Upper lobe of right lung (tissue), 1 donor: ENCODE measurements at regions not wholly inside any gene's neighbourhood (a gene's known extent, or its start where the extent isn't known, plus 50 kb on each side); places are given as distances from the start of the nearest gene placed in this dataset.
"Not testable (repeated sequence)": the region's sequence is repeated elsewhere in the genome, so short reads cannot be mapped to it uniquely, and the experiment has no call there.

Source experiments
- ATAC-seq: fragments of 200-7000 bp; cut with Tn5 transposase; one replicate; pipeline ENCODE4 v1.9.1; 2020; ENCODE audit warnings: mild to moderate bottlenecking, moderate library complexity
- DNase-seq: peaks from one replicate; pipeline ENCODE4 v3.0.0-alpha.2; 2020
- H3K27ac ChIP-seq: fragments of 200-600 bp; one replicate; pipeline ENCODE4 v1.8.0; 2022
- H3K27me3 ChIP-seq: fragments of 200-600 bp; one replicate; pipeline ENCODE4 v1.8.0; 2022; ENCODE audit warnings: mild to moderate bottlenecking
- H3K36me3 ChIP-seq: fragments of 200-600 bp; one replicate; pipeline ENCODE4 v1.8.0; 2022
- H3K4me1 ChIP-seq: fragments of 200-600 bp; one replicate; pipeline ENCODE4 v1.8.0; 2022
- H3K4me3 ChIP-seq: fragments of 200-600 bp; one replicate; pipeline ENCODE4 v1.8.0; 2022; ENCODE audit warnings: mild to moderate bottlenecking
- H3K9me3 ChIP-seq: fragments of 200-600 bp; one replicate; pipeline ENCODE4 v1.8.0; 2022
- intact Hi-C: fragments of 100-400 bp; cut with DNase I; formaldehyde crosslinking; loops from one replicate; pipeline ENCODE4 v1.11.0; 2022
- TF ChIP-seq, protein P1 (sequence below): fragments of 200-600 bp; IDR thresholded peaks from one replicate; pipeline ENCODE4 v1.8.0; 2022; ENCODE audit warnings: antibody characterized with exemption
- donor health status: DM: no; HTN: yes; CAD: no; lungs with severe emphysema.

DNA sequence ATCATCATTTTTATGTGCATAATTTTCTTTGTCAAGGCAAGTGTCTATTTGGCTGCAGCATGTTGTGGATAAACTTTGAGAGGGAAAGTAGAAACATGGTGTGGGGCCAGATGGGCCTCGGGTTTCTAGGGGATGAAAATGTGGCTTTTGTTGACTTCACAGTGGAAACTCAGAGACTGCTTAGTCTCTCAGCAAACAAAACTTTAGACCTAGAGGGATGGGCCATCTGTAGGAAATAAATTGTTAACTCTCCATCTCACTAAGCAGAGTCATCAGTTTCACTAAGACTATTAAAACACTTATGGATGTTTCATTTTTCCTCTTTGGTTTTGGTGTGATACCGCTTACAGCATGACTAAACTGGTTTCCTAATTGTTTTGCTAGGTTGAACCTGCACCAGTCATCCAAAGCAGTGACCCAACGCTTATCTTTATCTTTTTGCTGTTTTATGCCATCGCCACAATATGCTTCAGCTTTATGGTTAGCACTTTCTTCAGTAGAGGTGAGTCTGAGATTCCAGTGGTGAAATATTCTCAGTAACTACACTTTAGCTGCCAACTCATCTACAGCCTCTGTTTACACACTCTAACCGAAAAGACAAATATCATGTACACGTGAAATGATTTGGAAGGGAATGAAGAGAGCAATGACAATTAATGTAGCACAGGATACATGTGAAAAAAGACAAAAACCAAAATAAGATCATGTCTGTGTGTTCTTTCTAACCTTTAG, 60.6 kb upstream of the CRYM start:
- no peak for DNase-seq
- no peaks in the 10 kb centered on the region for H3K36me3 ChIP-seq
- H3K4me1 ChIP-seq = no peaks in the 10 kb centered on the region
- intact Hi-C loops = no loop called here
- ATAC-seq = no peak
- no peak overlapping the region for H3K4me3 ChIP-seq
- TF ChIP-seq, protein P1, sequence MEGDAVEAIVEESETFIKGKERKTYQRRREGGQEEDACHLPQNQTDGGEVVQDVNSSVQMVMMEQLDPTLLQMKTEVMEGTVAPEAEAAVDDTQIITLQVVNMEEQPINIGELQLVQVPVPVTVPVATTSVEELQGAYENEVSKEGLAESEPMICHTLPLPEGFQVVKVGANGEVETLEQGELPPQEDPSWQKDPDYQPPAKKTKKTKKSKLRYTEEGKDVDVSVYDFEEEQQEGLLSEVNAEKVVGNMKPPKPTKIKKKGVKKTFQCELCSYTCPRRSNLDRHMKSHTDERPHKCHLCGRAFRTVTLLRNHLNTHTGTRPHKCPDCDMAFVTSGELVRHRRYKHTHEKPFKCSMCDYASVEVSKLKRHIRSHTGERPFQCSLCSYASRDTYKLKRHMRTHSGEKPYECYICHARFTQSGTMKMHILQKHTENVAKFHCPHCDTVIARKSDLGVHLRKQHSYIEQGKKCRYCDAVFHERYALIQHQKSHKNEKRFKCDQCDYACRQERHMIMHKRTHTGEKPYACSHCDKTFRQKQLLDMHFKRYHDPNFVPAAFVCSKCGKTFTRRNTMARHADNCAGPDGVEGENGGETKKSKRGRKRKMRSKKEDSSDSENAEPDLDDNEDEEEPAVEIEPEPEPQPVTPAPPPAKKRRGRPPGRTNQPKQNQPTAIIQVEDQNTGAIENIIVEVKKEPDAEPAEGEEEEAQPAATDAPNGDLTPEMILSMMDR = no peak
- no peaks in the 10 kb centered on the region for H3K9me3 ChIP-seq
- H3K27me3 ChIP-seq = no peaks in the 10 kb centered on the region
- no peak overlapping the region for H3K27ac ChIP-seq

DNA sequence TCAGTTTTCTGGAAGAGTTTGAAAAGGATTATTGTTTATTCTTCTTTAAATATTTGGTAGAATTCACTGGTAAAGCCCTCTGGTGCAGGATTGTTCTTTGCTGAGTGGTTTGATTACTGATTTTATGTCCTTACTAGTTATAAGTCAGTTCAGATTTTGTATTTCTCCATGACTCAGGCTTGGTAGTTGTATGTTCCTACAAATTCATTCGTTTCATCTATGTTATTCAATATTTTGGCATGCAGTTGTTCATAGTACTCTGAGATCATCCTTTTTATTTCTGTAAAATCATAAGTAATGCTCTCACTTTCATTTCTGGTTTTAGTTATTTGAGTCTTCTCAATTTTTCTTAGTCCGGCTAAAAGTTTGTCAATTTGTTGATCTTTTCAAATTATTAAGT, 58.1 kb upstream of the CRYM start:
- Histone ChIP-seq H3K4me3 (no peak overlapping the region), H3K36me3 (no peaks in the 10 kb centered on the region), H3K9me3 (no peaks in the 10 kb centered on the region), H3K27me3 (no peaks in the 10 kb centered on the region), H3K27ac (no peak overlapping the region), H3K4me1 (no peaks in the 10 kb centered on the region)
- DNase-seq (no peak), ATAC-seq (no peak)
- intact Hi-C loops = no loop called here
- TF ChIP-seq, protein P1 = no peak

- H3K9me3 ChIP-seq, intact Hi-C loops, H3K27ac ChIP-seq, H3K4me1 ChIP-seq, H3K27me3 ChIP-seq, ATAC-seq, DNase-seq, H3K36me3 ChIP-seq, H3K4me3 ChIP-seq: not testable (repeated sequence)
Measured at GRCh38 chr16:21334188-21335146, 56.4 kb upstream of the CRYM start.

GRCh38 chr16:21333683-21334082, 55.6 kb upstream of the CRYM start:
- ATAC-seq, DNase-seq, H3K27me3 ChIP-seq, H3K36me3 ChIP-seq, H3K4me3 ChIP-seq, intact Hi-C loops, H3K27ac ChIP-seq, H3K4me1 ChIP-seq, H3K9me3 ChIP-seq: not testable (repeated sequence)
